ENCODE measurements at regions not wholly inside any gene's neighbourhood (a gene's known extent, or its start where the extent isn't known, plus 50 kb on each side); places are given as distances from the start of the nearest gene placed in this dataset.

DNA sequence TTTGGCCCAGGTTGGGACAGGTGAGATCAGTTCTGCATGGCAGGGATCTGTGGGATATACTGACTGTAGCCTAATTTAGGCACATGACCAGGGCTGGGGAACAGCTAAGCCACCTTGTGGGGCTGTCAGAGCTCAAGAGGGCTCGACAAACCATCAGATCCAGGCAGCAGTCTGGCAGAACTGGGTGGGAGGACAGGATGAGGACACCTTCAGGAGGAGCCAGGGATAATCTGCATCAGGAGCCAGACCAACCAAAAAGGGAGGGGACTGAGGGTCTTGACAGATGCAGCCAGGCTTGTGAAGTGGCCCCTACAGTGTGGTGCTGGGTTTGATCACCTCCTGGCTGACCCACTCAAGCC is 123.4 kb downstream of the MAFB start:
- TF ChIP-seq CTCF (conservative IDR thresholded peaks at IDR 0.05) (no peak), EZH2 (IDR thresholded peaks at IDR 0.05; ENCODE audit: low read depth) (no peak)
